ENCODE measurements at regions not wholly inside any gene's neighbourhood (a gene's known extent, or its start where the extent isn't known, plus 50 kb on each side); places are given as distances from the start of the nearest gene placed in this dataset.

DNA sequence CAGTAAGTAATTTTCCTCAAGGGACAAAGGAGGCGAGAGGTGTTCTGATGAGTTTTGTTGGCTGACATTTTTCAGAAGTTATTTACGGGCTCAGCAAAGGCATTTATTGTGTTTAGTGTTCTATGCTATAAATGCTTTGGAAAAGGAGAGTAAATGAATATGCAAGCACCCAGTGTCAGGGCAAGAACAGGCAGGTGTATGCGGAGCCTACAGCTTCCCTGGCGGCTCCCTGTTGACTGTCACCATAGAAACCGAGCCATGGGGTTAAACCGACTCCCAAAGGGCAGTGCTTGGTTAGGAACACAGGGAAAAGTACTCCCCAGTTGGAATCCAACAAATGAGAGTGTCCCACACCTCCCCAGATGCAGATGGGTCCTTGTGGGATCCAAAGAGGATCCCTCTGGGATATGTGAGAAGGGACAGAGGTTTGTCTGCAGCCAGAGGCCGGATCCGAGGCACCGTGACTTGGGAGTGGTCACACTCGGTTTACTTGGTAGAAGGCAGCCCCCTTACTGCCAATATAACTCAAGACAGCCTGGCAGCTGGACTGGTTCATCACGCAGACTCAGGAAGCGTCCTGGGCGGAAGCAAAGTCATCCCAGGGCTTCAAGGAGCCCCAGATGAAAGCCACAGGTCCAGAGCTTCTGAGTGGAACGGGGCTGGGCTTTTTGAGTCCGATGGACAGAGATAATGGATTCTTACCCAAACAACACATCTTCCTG lies 329.7 kb downstream of the CTTN start (continued):
- TF ChIP-seq, protein P1, sequence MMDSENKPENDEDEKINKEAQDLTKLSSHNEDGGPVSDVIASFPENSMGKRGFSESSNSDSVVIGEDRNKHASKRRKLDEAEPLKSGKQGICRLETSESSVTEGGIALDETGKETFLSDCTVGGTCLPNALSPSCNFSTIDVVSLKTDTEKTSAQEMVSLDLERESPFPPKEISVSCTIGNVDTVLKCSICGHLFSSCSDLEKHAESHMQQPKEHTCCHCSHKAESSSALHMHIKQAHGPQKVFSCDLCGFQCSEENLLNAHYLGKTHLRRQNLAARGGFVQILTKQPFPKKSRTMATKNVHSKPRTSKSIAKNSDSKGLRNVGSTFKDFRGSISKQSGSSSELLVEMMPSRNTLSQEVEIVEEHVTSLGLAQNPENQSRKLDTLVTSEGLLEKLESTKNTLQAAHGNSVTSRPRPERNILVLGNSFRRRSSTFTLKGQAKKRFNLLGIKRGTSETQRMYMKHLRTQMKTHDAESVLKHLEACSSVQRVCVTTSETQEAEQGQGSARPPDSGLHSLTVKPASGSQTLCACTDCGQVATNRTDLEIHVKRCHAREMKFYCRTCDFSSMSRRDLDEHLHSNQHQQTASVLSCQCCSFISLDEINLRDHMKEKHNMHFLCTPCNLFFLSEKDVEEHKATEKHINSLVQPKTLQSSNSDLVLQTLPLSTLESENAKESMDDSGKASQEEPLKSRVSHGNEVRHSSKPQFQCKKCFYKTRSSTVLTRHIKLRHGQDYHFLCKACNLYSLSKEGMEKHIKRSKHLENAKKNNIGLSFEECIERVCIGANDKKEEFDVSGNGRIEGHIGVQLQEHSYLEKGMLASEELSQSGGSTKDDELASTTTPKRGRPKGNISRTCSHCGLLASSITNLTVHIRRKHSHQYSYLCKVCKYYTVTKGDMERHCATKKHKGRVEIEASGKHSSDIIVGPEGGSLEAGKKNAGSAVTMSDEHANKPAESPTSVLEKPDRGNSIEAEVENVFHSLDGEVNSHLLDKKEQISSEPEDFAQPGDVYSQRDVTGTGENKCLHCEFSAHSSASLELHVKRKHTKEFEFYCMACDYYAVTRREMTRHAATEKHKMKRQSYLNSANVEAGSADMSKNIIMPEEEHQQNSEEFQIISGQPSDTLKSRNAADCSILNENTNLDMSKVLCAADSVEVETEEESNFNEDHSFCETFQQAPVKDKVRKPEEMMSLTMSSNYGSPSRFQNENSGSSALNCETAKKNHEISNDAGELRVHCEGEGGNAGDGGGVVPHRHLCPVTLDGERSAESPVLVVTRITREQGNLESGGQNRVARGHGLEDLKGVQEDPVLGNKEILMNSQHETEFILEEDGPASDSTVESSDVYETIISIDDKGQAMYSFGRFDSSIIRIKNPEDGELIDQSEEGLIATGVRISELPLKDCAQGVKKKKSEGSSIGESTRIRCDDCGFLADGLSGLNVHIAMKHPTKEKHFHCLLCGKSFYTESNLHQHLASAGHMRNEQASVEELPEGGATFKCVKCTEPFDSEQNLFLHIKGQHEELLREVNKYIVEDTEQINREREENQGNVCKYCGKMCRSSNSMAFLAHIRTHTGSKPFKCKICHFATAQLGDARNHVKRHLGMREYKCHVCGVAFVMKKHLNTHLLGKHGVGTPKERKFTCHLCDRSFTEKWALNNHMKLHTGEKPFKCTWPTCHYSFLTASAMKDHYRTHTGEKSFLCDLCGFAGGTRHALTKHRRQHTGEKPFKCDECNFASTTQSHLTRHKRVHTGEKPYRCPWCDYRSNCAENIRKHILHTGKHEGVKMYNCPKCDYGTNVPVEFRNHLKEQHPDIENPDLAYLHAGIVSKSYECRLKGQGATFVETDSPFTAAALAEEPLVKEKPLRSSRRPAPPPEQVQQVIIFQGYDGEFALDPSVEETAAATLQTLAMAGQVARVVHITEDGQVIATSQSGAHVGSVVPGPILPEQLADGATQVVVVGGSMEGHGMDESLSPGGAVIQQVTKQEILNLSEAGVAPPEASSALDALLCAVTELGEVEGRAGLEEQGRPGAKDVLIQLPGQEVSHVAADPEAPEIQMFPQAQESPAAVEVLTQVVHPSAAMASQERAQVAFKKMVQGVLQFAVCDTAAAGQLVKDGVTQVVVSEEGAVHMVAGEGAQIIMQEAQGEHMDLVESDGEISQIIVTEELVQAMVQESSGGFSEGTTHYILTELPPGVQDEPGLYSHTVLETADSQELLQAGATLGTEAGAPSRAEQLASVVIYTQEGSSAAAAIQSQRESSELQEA (IDR thresholded peaks at IDR 0.05; ENCODE audit: low read depth), result no peak
- TF ChIP-seq ILK (tag; IDR thresholded peaks at IDR 0.05; ENCODE audit: borderline replicate concordance, low read depth), result no peak
- no peak for TF ChIP-seq CHD7 (IDR thresholded peaks at IDR 0.05; ENCODE audit: low read depth, low read length)

Measured in K562 (cell line).